ENCODE measurements at regions not wholly inside any gene's neighbourhood (a gene's known extent, or its start where the extent isn't known, plus 50 kb on each side); places are given as distances from the start of the nearest gene placed in this dataset.

DNA sequence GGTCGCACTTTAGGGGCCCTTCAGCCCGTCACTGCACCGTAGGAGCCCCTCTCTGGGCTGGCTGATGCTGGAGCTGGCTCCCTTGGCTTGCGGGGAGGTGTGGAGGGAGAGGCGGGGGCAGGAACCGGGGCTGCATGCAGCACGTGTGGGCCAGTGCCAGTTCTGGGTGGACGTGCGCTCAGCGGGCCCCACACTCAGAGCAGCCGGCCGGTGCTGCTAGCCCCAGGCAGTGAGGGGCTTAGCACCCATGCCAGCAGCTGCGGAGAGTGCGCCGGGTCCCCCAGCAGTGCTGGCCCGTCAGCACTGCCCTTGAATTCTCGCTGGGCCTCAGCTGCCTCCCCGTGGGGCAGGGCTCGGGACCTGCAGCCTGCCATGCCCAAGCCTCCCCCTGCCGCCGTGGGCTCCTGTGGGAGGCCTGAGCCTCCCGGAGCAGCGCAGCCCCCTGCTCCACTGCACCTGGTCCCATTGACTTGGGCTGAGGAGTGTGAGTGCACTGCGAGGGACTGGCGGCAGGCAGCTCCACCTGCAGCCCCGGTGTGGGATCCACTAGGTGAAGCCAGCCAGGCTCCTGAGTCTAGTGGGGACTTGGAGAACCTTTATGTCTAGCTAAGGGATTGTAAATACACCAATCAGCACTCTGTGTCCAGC lies 108.8 kb upstream of the RASGEF1B start:
- H3K4me3 ChIP-seq (ENCODE audit: low read depth, low read length) = no peak overlapping the region
- in situ Hi-C loops (cut with HindIII; ENCODE audit: low sequenced_read_pairs) = no loop called here
- TF ChIP-seq, protein P1, sequence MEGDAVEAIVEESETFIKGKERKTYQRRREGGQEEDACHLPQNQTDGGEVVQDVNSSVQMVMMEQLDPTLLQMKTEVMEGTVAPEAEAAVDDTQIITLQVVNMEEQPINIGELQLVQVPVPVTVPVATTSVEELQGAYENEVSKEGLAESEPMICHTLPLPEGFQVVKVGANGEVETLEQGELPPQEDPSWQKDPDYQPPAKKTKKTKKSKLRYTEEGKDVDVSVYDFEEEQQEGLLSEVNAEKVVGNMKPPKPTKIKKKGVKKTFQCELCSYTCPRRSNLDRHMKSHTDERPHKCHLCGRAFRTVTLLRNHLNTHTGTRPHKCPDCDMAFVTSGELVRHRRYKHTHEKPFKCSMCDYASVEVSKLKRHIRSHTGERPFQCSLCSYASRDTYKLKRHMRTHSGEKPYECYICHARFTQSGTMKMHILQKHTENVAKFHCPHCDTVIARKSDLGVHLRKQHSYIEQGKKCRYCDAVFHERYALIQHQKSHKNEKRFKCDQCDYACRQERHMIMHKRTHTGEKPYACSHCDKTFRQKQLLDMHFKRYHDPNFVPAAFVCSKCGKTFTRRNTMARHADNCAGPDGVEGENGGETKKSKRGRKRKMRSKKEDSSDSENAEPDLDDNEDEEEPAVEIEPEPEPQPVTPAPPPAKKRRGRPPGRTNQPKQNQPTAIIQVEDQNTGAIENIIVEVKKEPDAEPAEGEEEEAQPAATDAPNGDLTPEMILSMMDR (IDR thresholded peaks at IDR 0.05; ENCODE audit: low read depth, low read length, missing control alignments) = no peak
- DNase-seq (ENCODE audit: low read depth) = no peak

DNA sequence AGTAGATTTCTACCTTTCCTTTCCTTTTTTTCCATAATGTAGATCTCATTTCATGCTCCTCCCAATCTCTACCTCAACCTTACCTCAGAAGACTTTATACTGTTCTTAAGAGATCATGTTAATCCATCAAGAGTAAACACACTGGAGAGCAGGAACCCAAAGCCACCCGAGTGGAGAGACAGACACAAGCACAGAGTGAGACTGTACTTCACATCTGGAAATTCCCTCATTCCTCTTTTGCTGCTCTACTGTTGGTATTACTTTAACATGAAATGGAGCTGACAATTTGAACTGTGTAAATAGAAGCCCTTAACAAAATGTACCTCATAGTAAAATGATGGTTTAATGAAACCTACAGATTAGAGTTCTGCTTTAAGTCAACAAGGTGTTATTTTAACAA lies 105.7 kb upstream of the RASGEF1B start:
- in situ Hi-C loops (cut with HindIII; ENCODE audit: low sequenced_read_pairs) = no loop called here
- no peak overlapping the region for H3K4me3 ChIP-seq (ENCODE audit: low read depth, low read length)
- no peak for DNase-seq (ENCODE audit: low read depth)
- TF ChIP-seq, protein P1 (IDR thresholded peaks at IDR 0.05; ENCODE audit: low read depth, low read length, missing control alignments) = no peak

DNA sequence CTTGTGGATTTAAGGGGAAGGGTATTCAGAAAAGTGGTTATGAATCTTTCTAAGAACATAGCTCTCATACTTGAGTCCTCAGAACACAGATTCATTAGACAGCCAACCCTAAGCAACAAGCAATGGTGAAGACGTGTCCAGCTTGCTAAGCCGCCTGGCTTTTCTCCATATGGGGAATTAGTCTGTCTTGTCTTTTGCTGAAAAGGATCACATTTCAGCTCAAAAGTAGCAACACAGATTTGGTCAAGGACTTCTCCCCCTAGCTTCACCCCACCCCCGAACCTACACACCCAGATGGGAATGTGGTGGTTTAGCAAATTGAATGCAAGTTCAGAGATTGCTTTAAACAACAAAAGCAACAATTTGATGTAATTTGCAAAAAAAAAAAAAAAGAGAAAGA lies 103.3 kb upstream of the RASGEF1B start:
- DNase-seq (ENCODE audit: low read depth) = no peak
- H3K4me3 ChIP-seq (ENCODE audit: low read depth, low read length) = no peak overlapping the region
- in situ Hi-C loops (cut with HindIII; ENCODE audit: low sequenced_read_pairs) = no loop called here
- TF ChIP-seq, protein P1 (IDR thresholded peaks at IDR 0.05; ENCODE audit: low read depth, low read length, missing control alignments) = no peak

DNA sequence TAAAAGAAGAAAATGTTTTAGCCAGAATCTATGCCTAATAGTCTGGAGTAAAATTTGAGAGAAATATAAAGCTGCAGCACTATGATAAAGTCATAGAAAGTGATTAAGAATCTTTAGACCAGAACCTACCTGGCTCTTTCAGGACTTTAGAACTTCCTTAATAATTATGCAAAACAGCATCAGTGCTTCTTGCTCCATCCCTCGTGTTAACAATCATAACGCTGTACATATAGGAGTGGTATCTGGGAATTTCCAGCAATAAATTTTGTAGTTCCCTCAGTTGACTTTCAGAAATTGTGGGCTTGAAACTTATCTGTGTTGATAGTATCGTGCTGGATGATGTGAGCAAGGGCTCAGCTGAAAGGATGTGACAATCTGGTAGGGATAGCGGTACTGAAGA lies 102.1 kb upstream of the RASGEF1B start:
- no peak for DNase-seq (ENCODE audit: low read depth)
- in situ Hi-C loops (cut with HindIII; ENCODE audit: low sequenced_read_pairs) = no loop called here
- TF ChIP-seq, protein P1 (IDR thresholded peaks at IDR 0.05; ENCODE audit: low read depth, low read length, missing control alignments) = no peak
- no peak overlapping the region for H3K4me3 ChIP-seq (ENCODE audit: low read depth, low read length)

DNA sequence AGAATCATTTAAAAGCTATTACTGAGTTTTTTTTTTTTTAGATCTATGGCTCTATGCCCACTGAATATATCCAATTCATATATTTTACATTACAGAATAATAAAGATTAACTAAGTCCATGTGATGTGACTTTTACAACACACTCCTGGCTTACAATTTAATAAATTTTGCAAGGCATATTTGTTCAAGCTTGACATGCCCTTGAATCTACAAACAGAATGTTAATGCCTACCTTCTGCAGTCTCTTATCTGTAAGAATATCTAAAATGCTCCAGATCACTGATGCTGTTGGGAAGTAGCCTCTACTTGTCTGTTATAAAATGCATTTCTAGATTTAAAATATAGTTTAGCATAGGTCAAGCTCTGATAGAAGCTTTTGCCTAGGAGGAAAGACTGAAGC lies 100.7 kb upstream of the RASGEF1B start:
- no peak overlapping the region for H3K4me3 ChIP-seq (ENCODE audit: low read depth, low read length)
- no peak for DNase-seq (ENCODE audit: low read depth)
- TF ChIP-seq, protein P1 (IDR thresholded peaks at IDR 0.05; ENCODE audit: low read depth, low read length, missing control alignments) = no peak
- in situ Hi-C loops (cut with HindIII; ENCODE audit: low sequenced_read_pairs) = no loop called here

DNA sequence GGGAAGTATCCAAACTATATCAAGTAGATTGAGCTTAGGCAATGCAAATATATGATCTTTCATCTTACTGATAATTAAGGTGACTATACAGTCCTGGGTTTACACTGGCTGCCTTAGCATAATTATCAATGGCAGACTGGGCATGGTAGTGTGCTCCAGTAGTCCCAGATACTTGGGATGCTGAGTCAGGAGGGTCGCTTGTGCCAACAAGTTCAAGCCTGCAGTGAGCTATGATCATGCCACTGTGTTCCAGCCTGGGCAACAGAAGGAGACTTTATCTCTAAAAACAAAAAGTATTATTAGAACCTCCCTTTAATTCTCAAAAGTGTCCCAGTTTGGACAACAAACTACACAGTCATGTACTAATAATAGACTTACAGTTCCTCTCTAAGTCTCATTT lies 99.4 kb upstream of the RASGEF1B start:
- H3K4me3 ChIP-seq (ENCODE audit: low read depth, low read length) = no peak overlapping the region
- TF ChIP-seq, protein P1 (IDR thresholded peaks at IDR 0.05; ENCODE audit: low read depth, low read length, missing control alignments) = no peak
- no peak for DNase-seq (ENCODE audit: low read depth)
- in situ Hi-C loops (cut with HindIII; ENCODE audit: low sequenced_read_pairs) = no loop called here
